ENCODE measurements at regions not wholly inside any gene's neighbourhood (a gene's known extent, or its start where the extent isn't known, plus 50 kb on each side); places are given as distances from the start of the nearest gene placed in this dataset.

- 3% methylated on average over 3 of the region's 3 CpGs for whole genome bisulfite sequencing (ENCODE audit: missing lambda C conversion rate)
- DNase-seq (ENCODE audit: low read depth in 1 of 2, low spot score in 1 of 2) (no peak), ATAC-seq (no peak), FAIRE-seq (no peak)
- ChIA-PET POLR2A (no interaction called here), CTCF (interaction anchor here (1.0 kb wide), 1 partner anchor 11 kb away, joined by 3 read pairs; no protein-coding TSS in a partner anchor)
- Histone ChIP-seq H3K27ac (no peak overlapping the region), H3K4me2 (no peak overlapping the region), H3K9me3 (no peaks in the 10 kb centered on the region), H3K4me1 (no peaks in the 10 kb centered on the region), H3K4me3 (no peak overlapping the region)
- no peak for TF ChIP-seq NPAS2 (CRISPR knock-in tag; IDR thresholded peaks at IDR 0.05; ENCODE audit: borderline replicate concordance)
- TF ChIP-seq ZSCAN20 (CRISPR knock-in tag; IDR thresholded peaks at IDR 0.05), result no peak
- TF ChIP-seq HES2 (IDR thresholded peaks at IDR 0.05), result no peak
- no peak for TF ChIP-seq TFCP2L1 (CRISPR knock-in tag; IDR thresholded peaks at IDR 0.05)
- TF ChIP-seq MAX (IDR thresholded peaks at IDR 0.05), result no peak
- no peak for TF ChIP-seq PHF8 (IDR thresholded peaks at IDR 0.05; ENCODE audit: borderline replicate concordance, low read depth)
- no peak for TF ChIP-seq FOSB (CRISPR knock-in tag; IDR thresholded peaks at IDR 0.05)
- TF ChIP-seq GATA3 (IDR thresholded peaks at IDR 0.05; ENCODE audit: borderline replicate concordance), result no peak
- no peak for TF ChIP-seq RARB (CRISPR knock-in tag; IDR thresholded peaks at IDR 0.05)
- no peak for TF ChIP-seq CHD2 (IDR thresholded peaks at IDR 0.05; ENCODE audit: low read length, partially characterized antibody)
Observed at GRCh38 chr14:81673930-81674329, 140.3 kb upstream of the SEL1L start.

GRCh38 chr14:81676395-81676794, 142.7 kb upstream of the SEL1L start:
- WGBS (ENCODE audit: missing lambda C conversion rate), result 26% methylated on average over 2 of the region's 2 CpGs
- DNase-seq (ENCODE audit: low read depth in 1 of 2, low spot score in 1 of 2), result no peak
- no peak for FAIRE-seq
- CTCF ChIA-PET, result interaction anchor here (1.2 kb wide), 1 partner anchor 47 kb away, joined by 5 read pairs; no protein-coding TSS in a partner anchor
- Histone ChIP-seq H3K4me1 (no peaks in the 10 kb centered on the region), H3K4me3 (no peak overlapping the region), H3K4me2 (no peak overlapping the region), H3K9me3 (no peaks in the 10 kb centered on the region), H3K27ac (no peak overlapping the region)
- POLR2A ChIA-PET, result no interaction called here
- no peak for ATAC-seq
- TF ChIP-seq ZC3H11A (IDR thresholded peaks at IDR 0.05) (no peak), HOXB13 (CRISPR knock-in tag; IDR thresholded peaks at IDR 0.05; ENCODE audit: low read depth) (no peak)

GRCh38 chr14:81676879-81677278, 143.2 kb upstream of the SEL1L start:
- ChIA-PET POLR2A (no interaction called here), CTCF (no interaction called here)
- H3K4me1 ChIP-seq, result no peaks in the 10 kb centered on the region
- FAIRE-seq (no peak), ATAC-seq (no peak), DNase-seq (ENCODE audit: low read depth in 1 of 2, low spot score in 1 of 2) (no peak)
- H3K27ac ChIP-seq, result no peak overlapping the region
- H3K4me2 ChIP-seq, result no peak overlapping the region
- no peak overlapping the region for H3K4me3 ChIP-seq
- TF ChIP-seq ZFP36 (IDR thresholded peaks at IDR 0.05; ENCODE audit: borderline replicate concordance, partially characterized antibody) (no peak), KDM5A (IDR thresholded peaks at IDR 0.05) (no peak), ZNF302 (CRISPR knock-in tag; IDR thresholded peaks at IDR 0.05) (no peak), HES2 (IDR thresholded peaks at IDR 0.05) (no peak), PBX3 (IDR thresholded peaks at IDR 0.05) (no peak), HOXB13 (CRISPR knock-in tag; IDR thresholded peaks at IDR 0.05; ENCODE audit: low read depth) (no peak), RCOR1 (IDR thresholded peaks at IDR 0.05; ENCODE audit: low read depth, low read length) (no peak), EHF (CRISPR knock-in tag; IDR thresholded peaks at IDR 0.05) (no peak), JUNB (IDR thresholded peaks at IDR 0.05) (no peak), TFCP2L1 (CRISPR knock-in tag; IDR thresholded peaks at IDR 0.05) (no peak), MYC (IDR thresholded peaks at IDR 0.05; ENCODE audit: borderline replicate concordance, low read length) (no peak), ELK1 (IDR thresholded peaks at IDR 0.05; ENCODE audit: low read depth, low read length) (no peak), MAZ (IDR thresholded peaks at IDR 0.05; ENCODE audit: borderline replicate concordance, low read depth, low read length) (no peak)
- 5% methylated on average over 7 of the region's 7 CpGs for WGBS (ENCODE audit: missing lambda C conversion rate)
- H3K9me3 ChIP-seq, result no peaks in the 10 kb centered on the region
